ENCODE measurements at regions not wholly inside any gene's neighbourhood (a gene's known extent, or its start where the extent isn't known, plus 50 kb on each side); places are given as distances from the start of the nearest gene placed in this dataset.

DNA sequence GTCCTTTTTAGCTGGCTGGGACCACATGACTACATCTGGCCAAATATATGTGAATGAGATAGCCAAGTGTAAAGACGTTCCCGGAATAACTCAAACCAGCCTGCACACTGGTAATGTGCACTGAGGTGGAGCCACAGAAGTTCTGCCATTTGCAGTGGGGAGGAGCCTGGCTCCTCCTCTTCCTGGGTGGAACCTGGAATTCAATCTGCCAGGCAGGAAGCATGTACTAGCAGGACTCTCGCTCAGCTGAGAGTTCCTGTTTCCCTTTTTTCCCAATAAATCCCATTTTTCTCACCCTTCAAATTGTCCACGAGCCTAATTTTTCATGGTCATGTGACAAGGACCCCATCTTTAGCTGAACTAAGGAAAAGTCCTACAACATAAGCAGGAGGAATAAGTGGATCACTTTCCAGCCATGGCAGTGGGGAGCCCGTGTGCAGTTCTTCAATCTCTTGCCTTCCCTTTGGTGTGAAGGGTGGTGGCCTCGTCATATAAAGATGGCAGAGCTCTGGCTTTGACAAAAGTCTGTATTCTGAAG, 183.2 kb downstream of the UXS1 start:
- no peaks in the 10 kb centered on the region; the same call in 1 of the 2 replicates for H3K9me3 ChIP-seq (ENCODE audit: control insufficient read depth, insufficient read depth, low read length)
- intact Hi-C loops (cut with micrococcal nuclease) (no loop called here), in situ Hi-C loops (cut with MboI; ENCODE audit: low sequenced_read_pairs) (no loop called here), dilution Hi-C loops (cut with HindIII; ENCODE audit: low sequenced_read_pairs, unreplicated experiment) (no loop called here)
- POLR2A ChIA-PET (ENCODE audit: unreplicated experiment), result no interaction called here
- no peak overlapping the region for H3K56ac ChIP-seq (ENCODE audit: extremely low read depth, insufficient read depth, low read length)
- no peaks in the 10 kb centered on the region for H3K36me3 ChIP-seq (ENCODE audit: control insufficient read depth, insufficient read depth, low read length)
- H4K20me1 ChIP-seq (ENCODE audit: insufficient read depth, low read length), result no peaks in the 10 kb centered on the region
- no peak overlapping the region for H3K14ac ChIP-seq (replicated peaks; ENCODE audit: low read depth, low read length)
- H3K79me1 ChIP-seq (ENCODE audit: low read depth in 1 of 2, low read length in 2 of 2), result no peaks in the 10 kb centered on the region
- no peaks in the 10 kb centered on the region for H3K27me3 ChIP-seq (ENCODE audit: control insufficient read depth, insufficient read depth, low read length)
- CTCF ChIA-PET, result no interaction called here
- no peak overlapping the region for H2BK15ac ChIP-seq (ENCODE audit: low read depth, low read length)
- H2BK120ac ChIP-seq (ENCODE audit: low read depth, low read length), result no peak overlapping the region
- BruUV-seq (replicated peaks), result no TSS peak
- H3K4ac ChIP-seq (ENCODE audit: low read depth, low read length), result no peak overlapping the region
- H2AK5ac ChIP-seq (ENCODE audit: low read depth, low read length), result no peak overlapping the region
- no peak overlapping the region for H2AFZ ChIP-seq (replicated peaks; ENCODE audit: low read length, poor library complexity)
- DNase-seq, result no peak
- no peak overlapping the region for H3K4me3 ChIP-seq (ENCODE audit: insufficient read depth, low read depth, low read length)
- no peaks in the 10 kb centered on the region for H3K4me1 ChIP-seq (ENCODE audit: control insufficient read depth, insufficient read depth, low read length)
- no peak overlapping the region for H3K27ac ChIP-seq (ENCODE audit: insufficient read depth, low read length)
- WGBS, 2 experiments (ENCODE audit: extremely low coverage in 2 of 2, insufficient read length in 1 of 2), result 100% methylated on average over 1 of the region's 6 CpGs; no CpG with 5 or more reads in 1 of the 2 experiments
- no peak overlapping the region for H4K5ac ChIP-seq (ENCODE audit: low read depth, low read length)
- TF ChIP-seq RFX5 (IDR thresholded peaks at IDR 0.05; ENCODE audit: low read depth, low read length), result no peak
- no peak for TF ChIP-seq CHD1 (IDR thresholded peaks at IDR 0.05; ENCODE audit: low read depth, low read length)
- no peak for TF ChIP-seq USF2 (IDR thresholded peaks at IDR 0.05; ENCODE audit: low read depth, low read length)
- TF ChIP-seq SMC3 (IDR thresholded peaks at IDR 0.05; ENCODE audit: low read depth, low read length), result no peak
- no peak for TF ChIP-seq RAD21 (IDR thresholded peaks at IDR 0.05; ENCODE audit: low read length)
- no peak for TF ChIP-seq FOS (IDR thresholded peaks at IDR 0.05; ENCODE audit: low read depth, low read length)
- TF ChIP-seq POLR2A (IDR thresholded peaks at IDR 0.05; ENCODE audit: low read depth, low read length), result no peak
- no peak for TF ChIP-seq MAFK (IDR thresholded peaks at IDR 0.05; ENCODE audit: low read depth, low read length)
- TF ChIP-seq NFE2L2 (IDR thresholded peaks at IDR 0.05; ENCODE audit: low read depth, low read length), result no peak
- no peak for TF ChIP-seq RCOR1 (IDR thresholded peaks at IDR 0.05; ENCODE audit: insufficient replicate concordance, low read length)
- TF ChIP-seq, protein P1, sequence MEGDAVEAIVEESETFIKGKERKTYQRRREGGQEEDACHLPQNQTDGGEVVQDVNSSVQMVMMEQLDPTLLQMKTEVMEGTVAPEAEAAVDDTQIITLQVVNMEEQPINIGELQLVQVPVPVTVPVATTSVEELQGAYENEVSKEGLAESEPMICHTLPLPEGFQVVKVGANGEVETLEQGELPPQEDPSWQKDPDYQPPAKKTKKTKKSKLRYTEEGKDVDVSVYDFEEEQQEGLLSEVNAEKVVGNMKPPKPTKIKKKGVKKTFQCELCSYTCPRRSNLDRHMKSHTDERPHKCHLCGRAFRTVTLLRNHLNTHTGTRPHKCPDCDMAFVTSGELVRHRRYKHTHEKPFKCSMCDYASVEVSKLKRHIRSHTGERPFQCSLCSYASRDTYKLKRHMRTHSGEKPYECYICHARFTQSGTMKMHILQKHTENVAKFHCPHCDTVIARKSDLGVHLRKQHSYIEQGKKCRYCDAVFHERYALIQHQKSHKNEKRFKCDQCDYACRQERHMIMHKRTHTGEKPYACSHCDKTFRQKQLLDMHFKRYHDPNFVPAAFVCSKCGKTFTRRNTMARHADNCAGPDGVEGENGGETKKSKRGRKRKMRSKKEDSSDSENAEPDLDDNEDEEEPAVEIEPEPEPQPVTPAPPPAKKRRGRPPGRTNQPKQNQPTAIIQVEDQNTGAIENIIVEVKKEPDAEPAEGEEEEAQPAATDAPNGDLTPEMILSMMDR (conservative IDR thresholded peaks at IDR 0.05; ENCODE audit: low read depth, low read length), result no peak
- TF ChIP-seq ELK1 (IDR thresholded peaks at IDR 0.05; ENCODE audit: borderline replicate concordance, low read depth, low read length), result no peak
- no peak overlapping the region for H2AK9ac ChIP-seq (replicated peaks; ENCODE audit: low read depth, low read length, poor library complexity)
- H3K18ac ChIP-seq (ENCODE audit: low read depth, low read length), result no peak overlapping the region
- no peak overlapping the region for H2BK5ac ChIP-seq (ENCODE audit: low read depth, low read length, poor library complexity, severe bottlenecking)
- H4K91ac ChIP-seq (ENCODE audit: insufficient read depth, low read depth, low read length), result no peak overlapping the region
- no peaks in the 10 kb centered on the region for H3K9me1 ChIP-seq (ENCODE audit: insufficient read depth, low read length)
- no peak overlapping the region for H3K9ac ChIP-seq (ENCODE audit: low read depth, low read length)
- H4K8ac ChIP-seq (ENCODE audit: low read depth in 2 of 2, low read length in 2 of 2), result no peak overlapping the region
- H2BK20ac ChIP-seq (ENCODE audit: low read depth, low read length), result no peak overlapping the region
- no peak overlapping the region for H3K23ac ChIP-seq (ENCODE audit: low read depth, low read length)
- ATAC-seq (ENCODE audit: low read depth), result no peak
- no peak overlapping the region for H3K4me2 ChIP-seq (ENCODE audit: low read depth, low read length)
